ENCODE measurements at regions not wholly inside any gene's neighbourhood (a gene's known extent, or its start where the extent isn't known, plus 50 kb on each side); places are given as distances from the start of the nearest gene placed in this dataset.
A peak's percentile ranks its signal among the peaks of the same experiment; 100 is the strongest.

GRCh38 chr6:79777713-79778579 is 146.8 kb downstream of the SH3BGRL2 start (continued):
- TF ChIP-seq ZBTB4 (CRISPR knock-in tag; IDR thresholded peaks at IDR 0.05; ENCODE audit: borderline replicate concordance): no peak
- TF ChIP-seq AGO1 (IDR thresholded peaks at IDR 0.05; ENCODE audit: low read depth, low read length, poor library complexity, severe bottlenecking): peak; percentile 42
- peak; percentile 65 for TF ChIP-seq GABPB1 (CRISPR knock-in tag; IDR thresholded peaks at IDR 0.05)
- no peak for TF ChIP-seq ZNF362 (CRISPR knock-in tag; IDR thresholded peaks at IDR 0.05; ENCODE audit: borderline replicate concordance)
- no peak for TF ChIP-seq MBD4 (IDR thresholded peaks at IDR 0.05; ENCODE audit: borderline replicate concordance, low read length)
- no peak for TF ChIP-seq TIGD3 (CRISPR knock-in tag; IDR thresholded peaks at IDR 0.05; ENCODE audit: borderline replicate concordance)
- TF ChIP-seq SIN3B (IDR thresholded peaks at IDR 0.05; ENCODE audit: low read length): no peak
- TF ChIP-seq PATZ1 (CRISPR knock-in tag; IDR thresholded peaks at IDR 0.05): peak; percentile 44; the same call in 1 of the 2 replicates
- no peak for TF ChIP-seq REPIN1 (CRISPR knock-in tag; IDR thresholded peaks at IDR 0.05; ENCODE audit: borderline replicate concordance, low read depth)
- no peak for TF ChIP-seq HIVEP1 (CRISPR knock-in tag; IDR thresholded peaks at IDR 0.05)
- TF ChIP-seq PTBP1 (IDR thresholded peaks at IDR 0.05; ENCODE audit: low read depth, low read length, poor library complexity, severe bottlenecking): no peak
- TF ChIP-seq ZFX (CRISPR knock-in tag; IDR thresholded peaks at IDR 0.05; ENCODE audit: low read depth): peak; percentile 70
- 0 out of 2 replicates have a peak, but pooled peaks have one; percentile 7 for TF ChIP-seq ZNF280B (CRISPR knock-in tag; IDR thresholded peaks at IDR 0.05; ENCODE audit: borderline replicate concordance)
- 0 out of 2 replicates have a peak, but pooled peaks have one; percentile 20 for TF ChIP-seq ERF (CRISPR knock-in tag; IDR thresholded peaks at IDR 0.05)
- no peak for TF ChIP-seq HDAC6 (IDR thresholded peaks at IDR 0.05; ENCODE audit: low read depth, low read length)
- TF ChIP-seq KDM5A (IDR thresholded peaks at IDR 0.05; ENCODE audit: borderline replicate concordance, low read length): no peak
- peak; percentile 54; the same call in 1 of the 2 replicates for TF ChIP-seq AHR (CRISPR knock-in tag; IDR thresholded peaks at IDR 0.05)

Measured in HepG2 (cell line).